ENCODE measurements at regions not wholly inside any gene's neighbourhood (a gene's known extent, or its start where the extent isn't known, plus 50 kb on each side); places are given as distances from the start of the nearest gene placed in this dataset.
A peak's percentile ranks its signal among the peaks of the same experiment; 100 is the strongest.

- DNase-seq, result no peak
These were observed 1509.6 kb upstream of the TMEM132C start for GRCh38 chr12:126757326-126757725.

GRCh38 chr12:126760092-126760491 is 1506.9 kb upstream of the TMEM132C start:
- DNase-seq, result no peak

GRCh38 chr12:126761420-126761819 is 1505.5 kb upstream of the TMEM132C start:
- no peak for DNase-seq

GRCh38 chr12:126762150-126762549 is 1504.8 kb upstream of the TMEM132C start:
- DNase-seq, result no peak

- no peak for DNase-seq
These were observed 1503.6 kb upstream of the TMEM132C start for GRCh38 chr12:126763359-126763758.

- no peak for DNase-seq
These were observed 1499.6 kb upstream of the TMEM132C start for GRCh38 chr12:126767334-126767733.

- DNase-seq, result no peak
These were observed 1498.5 kb upstream of the TMEM132C start for GRCh38 chr12:126768517-126768916.

- DNase-seq, result no peak
These were observed 1496.8 kb upstream of the TMEM132C start for GRCh38 chr12:126770188-126770587.

- peak; percentile 66 for DNase-seq
These were observed 1494.7 kb upstream of the TMEM132C start for GRCh38 chr12:126772171-126772864.

- DNase-seq, result no peak
These were observed 1494.0 kb upstream of the TMEM132C start for GRCh38 chr12:126773012-126773411.

- no peak for DNase-seq
These were observed 1493.5 kb upstream of the TMEM132C start for GRCh38 chr12:126773491-126773890.

GRCh38 chr12:126776026-126776655 is 1490.8 kb upstream of the TMEM132C start:
- DNase-seq, result no peak

- DNase-seq, result no peak
These were observed 1486.6 kb upstream of the TMEM132C start for GRCh38 chr12:126780343-126780742.

GRCh38 chr12:126781593-126781992 is 1485.4 kb upstream of the TMEM132C start:
- no peak for DNase-seq

- no peak for DNase-seq
These were observed 1484.9 kb upstream of the TMEM132C start for GRCh38 chr12:126782083-126782482.

- peak; percentile 19 for DNase-seq
These were observed 1482.5 kb upstream of the TMEM132C start for GRCh38 chr12:126784328-126784921.

- no peak for DNase-seq
These were observed 1477.0 kb upstream of the TMEM132C start for GRCh38 chr12:126789963-126790362.

- no peak for DNase-seq
These were observed 1475.8 kb upstream of the TMEM132C start for GRCh38 chr12:126791122-126791521.

GRCh38 chr12:126792411-126792810 is 1474.6 kb upstream of the TMEM132C start:
- no peak for DNase-seq

- DNase-seq, result no peak
These were observed 1469.4 kb upstream of the TMEM132C start for GRCh38 chr12:126797525-126797924.

- no peak for DNase-seq
These were observed 1468.5 kb upstream of the TMEM132C start for GRCh38 chr12:126798449-126798848.

GRCh38 chr12:126807312-126807865 is 1459.6 kb upstream of the TMEM132C start:
- no peak for DNase-seq

GRCh38 chr12:126811391-126811790 is 1455.6 kb upstream of the TMEM132C start:
- no peak for DNase-seq

- DNase-seq, result no peak
These were observed 1447.4 kb upstream of the TMEM132C start for GRCh38 chr12:126819554-126819953.
